DMS79 treated with DMSO at 0.1 percent for 48 hours (cell line): ENCODE measurements at regions not wholly inside any gene's neighbourhood (a gene's known extent, or its start where the extent isn't known, plus 50 kb on each side); places are given as distances from the start of the nearest gene placed in this dataset.

Experiments used
- DNase-seq: peaks from one replicate; lab custom pipeline; 2025; lab: John Stamatoyannopoulos, UW

DNA sequence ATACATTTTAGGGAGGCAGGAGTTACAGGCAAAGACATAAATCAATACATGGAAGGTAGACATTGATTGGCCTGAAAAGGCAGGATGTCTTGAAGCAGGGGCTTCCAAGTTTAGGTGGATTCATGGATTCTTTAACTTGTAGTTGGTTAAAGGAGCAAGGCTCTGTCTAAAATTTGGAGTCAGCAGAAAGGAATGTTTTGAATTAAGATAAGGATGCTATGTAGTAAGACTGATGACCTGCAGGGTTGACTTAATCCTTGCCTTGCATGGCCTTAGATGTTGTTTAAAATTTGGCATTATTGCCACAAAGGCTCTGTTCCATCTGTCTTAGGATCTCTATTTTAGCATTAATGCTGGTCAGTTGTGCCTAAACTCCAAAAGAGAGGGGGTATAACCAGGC lies 171.3 kb downstream of the C5orf15 start:
- no peak for DNase-seq

GRCh38 chr5:133796186-133796585 lies 172.2 kb downstream of the C5orf15 start:
- no peak for DNase-seq

DNA sequence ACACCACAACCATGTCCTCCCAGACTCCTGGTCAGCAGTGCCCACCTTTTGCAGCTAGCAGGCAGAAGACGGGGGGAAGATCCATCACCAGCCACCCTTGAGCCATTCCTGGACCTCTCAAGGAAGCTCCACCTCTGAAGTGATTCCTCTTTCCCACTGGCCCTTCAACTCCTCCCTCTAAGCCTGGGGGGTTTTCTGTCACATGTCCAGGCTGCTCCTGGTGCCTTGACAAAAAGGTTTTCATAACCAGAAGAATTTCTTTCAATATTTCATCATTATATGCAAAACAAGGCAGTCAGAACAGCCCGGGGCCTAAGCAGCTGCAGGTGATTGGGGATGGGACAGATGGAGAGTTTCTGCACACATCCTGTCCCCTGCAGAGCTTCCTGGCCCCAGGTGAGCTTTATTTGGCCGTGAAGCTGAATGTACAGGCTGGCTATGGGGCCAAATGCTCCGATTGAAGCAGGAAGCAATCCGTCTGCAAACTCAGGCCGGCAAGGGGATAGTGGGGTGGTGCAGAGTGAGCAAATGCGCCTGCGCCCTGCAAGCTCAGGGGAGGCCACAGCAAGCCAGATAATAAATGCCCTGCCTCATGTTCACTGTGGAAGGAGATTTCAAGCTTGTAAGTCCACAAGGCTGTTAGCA lies 173.5 kb downstream of the C5orf15 start:
- no peak for DNase-seq

- DNase-seq = no peak
Observed at GRCh38 chr5:133793756-133794465, 174.5 kb downstream of the C5orf15 start.

DNA sequence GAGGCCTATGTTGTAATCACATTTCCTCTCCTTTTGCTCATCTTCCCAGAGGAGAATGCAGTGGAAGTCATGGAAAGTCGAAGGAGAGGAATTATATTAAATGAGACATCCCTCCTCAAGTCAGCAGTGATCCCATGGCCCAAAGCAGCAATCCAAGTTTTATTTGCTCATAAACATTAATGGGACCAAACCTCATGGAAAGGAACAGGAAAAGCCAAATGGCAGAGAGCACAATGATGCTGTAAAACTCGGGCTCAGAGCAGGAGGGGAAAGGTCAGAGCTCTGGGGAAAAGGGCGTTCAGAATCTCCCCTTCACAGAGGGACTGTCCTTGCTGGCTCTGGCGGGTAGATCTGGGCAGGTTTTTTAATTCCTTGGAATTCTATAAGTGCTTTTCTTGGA lies 175.8 kb downstream of the C5orf15 start:
- DNase-seq = no peak

DNA sequence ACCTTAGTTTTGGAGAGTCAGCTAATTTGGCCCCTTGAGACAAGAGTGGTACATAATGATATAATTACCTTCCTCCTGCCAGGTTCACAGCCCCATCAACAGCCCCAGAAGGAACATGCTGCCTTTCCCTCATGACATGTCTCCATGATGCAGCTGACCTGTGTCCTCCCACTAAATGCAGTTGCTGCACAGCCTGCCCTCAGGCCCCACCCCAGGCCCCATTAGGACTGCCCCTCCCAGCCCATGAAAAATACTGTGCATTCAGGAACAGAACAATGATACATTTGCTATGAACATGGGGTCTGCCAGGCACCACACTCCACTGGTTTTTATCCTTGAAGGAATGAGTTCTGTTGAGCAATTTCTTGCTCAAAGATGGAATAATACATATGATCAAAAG lies 176.4 kb downstream of the C5orf15 start:
- DNase-seq = no peak

- DNase-seq = peak; percentile 70
Observed at GRCh38 chr5:133790898-133791297, 177.5 kb downstream of the C5orf15 start.

DNA sequence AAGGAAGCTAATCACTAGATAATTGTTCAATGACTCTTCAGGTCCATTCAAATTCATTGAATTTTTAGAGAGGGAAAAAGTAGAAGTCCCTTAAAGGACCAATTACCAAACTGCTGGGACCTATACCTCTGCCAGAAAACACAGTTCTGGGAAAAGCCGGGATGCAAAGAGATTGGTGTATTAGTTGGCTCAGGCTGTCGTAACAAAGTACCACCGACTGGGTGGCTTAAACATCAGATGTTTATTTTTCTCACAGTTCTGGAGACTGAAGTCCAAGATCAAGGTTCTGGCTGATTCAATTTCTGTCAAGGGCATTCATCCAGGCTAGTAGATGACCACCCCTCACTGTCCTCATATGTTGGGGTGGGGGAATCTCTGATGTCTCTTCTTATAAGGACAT lies 177.1 kb upstream of the FSTL4 start:
- DNase-seq = no peak

- no peak for DNase-seq
Observed at GRCh38 chr5:133788121-133788520, 175.8 kb upstream of the FSTL4 start.

DNA sequence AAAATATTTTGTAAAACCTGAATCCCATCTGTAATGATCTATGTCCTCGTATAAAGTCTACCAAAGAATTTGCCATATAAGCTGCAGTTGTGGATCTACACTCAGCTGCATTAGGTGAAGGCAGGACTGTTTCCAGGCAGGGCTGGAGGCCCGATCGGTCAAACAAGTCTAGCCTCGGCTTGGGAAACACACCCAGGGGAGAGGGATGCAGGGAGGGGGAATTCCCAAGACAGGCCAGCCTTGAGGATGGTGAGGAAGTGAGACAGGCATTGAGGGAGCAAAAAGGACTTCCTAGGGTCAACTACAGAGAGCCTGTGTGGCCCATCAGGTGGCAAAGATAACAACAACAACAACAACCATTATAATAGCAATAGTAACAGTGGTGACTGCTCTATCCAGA lies 174.1 kb upstream of the FSTL4 start:
- no peak for DNase-seq

DNA sequence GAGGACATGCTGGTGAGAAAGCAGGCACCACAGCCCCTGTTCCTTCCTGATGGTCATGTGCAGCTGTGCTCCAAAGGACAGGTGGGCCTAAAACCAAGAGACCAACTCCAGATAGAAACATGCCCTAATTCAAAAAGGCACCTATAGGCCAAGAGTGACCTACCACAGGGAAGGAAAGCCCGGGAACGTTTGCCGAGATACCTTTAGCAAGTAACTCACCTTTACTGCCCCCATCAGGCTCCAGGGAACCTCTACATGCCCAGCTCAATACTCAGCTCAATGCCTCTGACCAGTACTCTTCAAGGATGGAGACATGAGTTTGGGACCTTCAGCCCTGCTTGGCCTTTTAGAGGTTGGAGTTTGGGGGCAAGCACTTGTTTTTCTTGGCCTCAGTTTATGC lies 172.8 kb upstream of the FSTL4 start:
- DNase-seq = no peak

DNA sequence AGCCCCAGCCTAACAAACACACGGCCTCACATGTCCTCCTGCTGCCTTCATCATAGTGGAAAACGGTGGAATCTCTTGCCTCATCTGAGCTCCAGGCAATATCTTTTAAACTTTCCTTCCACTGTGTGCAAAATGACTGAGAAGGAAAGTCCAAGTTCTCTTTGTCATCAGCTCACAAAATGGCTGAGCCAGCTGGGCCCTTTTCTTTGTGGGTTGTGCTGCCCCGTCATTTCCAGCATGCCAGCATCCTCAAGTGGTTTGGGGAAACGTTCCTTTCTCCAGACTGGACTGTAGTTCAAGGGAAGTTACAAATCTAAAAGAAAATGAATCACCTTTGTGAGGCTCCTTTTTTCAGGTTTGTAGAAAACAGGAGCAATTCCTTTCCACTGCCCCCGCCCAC lies 171.1 kb upstream of the FSTL4 start:
- no peak for DNase-seq

DNA sequence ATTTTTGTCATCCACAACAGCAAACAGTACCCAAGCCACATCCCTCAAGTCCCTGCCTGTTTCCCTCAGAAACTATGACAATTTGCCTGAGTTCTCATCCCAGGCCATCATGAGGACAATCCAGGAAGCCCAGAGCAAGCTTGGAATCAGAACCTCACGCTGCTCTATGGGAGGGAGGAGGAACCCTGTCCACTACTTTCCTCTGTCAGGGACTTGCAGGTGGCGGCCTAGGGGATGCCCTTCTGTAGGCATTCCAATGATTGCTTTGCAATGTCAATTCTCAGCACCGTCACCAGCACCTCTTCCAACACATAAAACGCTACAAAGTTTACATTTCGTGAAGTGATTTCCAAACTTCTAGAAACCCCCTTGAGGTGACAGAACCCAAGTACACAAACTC lies 170.4 kb upstream of the FSTL4 start:
- DNase-seq = no peak

- no peak for DNase-seq
Observed at GRCh38 chr5:133781436-133782225, 169.3 kb upstream of the FSTL4 start.

GRCh38 chr5:133780619-133781280 lies 168.4 kb upstream of the FSTL4 start:
- DNase-seq = no peak

GRCh38 chr5:133779828-133780475 lies 167.6 kb upstream of the FSTL4 start:
- no peak for DNase-seq

- no peak for DNase-seq
Observed at GRCh38 chr5:133778636-133779035, 166.3 kb upstream of the FSTL4 start.

DNA sequence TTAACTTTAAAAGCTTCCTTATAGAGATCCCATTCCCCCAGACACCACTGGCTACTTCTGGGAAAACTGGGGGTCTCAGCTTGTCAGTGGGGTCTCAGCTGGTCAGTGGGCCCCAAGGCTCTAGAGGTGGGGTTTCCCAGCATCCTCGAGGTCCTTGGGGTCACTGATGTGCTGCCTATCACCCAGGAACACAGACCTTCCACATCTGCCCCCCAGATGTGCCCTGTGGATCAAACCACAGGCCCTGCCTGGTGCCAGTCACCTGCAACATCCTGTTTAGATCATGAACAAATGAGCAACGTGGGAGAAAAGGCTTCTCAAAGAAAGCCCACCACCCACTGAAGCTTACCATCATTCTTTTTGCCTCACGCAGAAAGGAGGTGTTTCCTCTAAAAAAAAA lies 165.6 kb upstream of the FSTL4 start:
- no peak for DNase-seq

DNA sequence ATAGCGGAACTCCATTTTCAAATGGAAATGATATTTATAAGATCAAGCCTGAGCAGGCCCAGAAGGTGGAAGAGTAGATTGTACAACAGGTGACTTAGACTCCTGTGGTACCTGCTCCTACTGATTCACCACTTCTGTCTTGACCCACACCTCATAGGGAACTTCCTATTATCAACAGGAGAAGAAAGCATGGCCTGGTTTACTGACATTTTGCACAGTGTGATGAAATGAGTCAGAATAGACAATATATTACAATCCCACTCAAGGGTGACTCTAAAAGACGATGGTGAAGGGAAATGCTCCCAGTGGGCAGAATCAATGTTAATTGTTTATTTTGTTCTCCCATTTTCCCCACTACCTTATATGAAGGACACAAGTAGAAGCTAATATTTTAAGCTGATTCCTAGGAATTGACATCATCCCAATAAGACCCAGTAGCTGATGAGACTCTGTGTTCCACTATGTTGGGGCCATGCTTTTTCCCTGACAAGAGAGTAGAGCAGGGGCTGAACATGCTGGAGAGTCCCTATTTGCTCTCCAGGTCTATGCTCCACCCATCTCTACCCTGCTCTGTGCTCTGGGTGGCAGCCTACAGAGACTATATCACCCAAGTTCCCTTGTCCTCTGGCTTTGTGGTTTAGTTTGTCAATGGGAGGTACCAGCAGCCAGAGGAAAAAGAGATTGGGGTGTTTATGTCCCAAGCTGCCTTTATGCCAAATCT lies 163.4 kb upstream of the FSTL4 start:
- no peak for DNase-seq

DNA sequence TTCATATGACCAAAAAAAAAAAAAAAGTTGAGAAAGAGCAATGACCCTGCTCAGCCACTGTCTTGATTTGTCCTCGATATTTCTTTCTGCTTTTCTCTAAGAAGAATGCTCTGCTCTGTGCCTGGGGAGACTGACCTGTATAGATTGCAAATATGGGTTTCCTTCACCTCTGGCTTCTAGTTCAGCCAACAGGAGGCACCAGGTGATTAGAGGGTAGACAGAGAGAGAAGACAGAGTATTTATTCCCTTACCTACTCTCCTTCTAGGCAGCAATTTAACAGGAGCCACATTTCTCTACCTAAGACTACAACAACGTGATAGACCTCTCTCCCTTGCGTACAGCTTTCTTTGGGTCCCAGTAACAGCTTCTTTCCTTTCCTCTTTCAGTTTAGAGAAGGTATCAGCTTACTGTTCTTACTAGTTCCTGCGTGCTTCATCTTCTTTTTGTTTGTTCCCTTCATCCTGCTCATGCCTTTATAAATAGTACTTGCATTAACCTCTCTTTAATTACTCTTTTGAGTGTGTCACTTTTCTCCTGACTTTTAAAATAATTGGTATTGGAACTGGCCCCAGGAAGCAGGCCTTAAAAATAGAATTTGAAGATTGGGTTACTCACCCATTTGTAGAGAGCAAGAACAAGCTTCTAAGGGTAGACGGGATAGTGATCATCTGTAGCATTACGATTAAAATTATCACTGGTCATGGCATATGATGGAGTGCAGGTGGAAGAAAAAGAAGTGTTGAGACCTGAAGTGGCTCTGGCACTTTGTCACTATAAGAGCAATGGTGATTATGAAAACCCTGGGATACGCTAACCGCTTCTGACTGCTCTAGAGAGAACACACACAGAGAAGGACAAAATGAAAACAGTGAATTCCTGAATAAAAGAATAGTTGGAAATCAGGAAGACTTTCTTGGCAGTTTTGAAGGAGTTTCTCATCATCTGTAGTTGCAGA lies 161.2 kb upstream of the FSTL4 start:
- DNase-seq = no peak
